Gastroesophageal sphincter (tissue), 4 donors: ENCODE measurements at regions not wholly inside any gene's neighbourhood (a gene's known extent, or its start where the extent isn't known, plus 50 kb on each side); places are given as distances from the start of the nearest gene placed in this dataset.

Experiments used
- ATAC-seq: fragments of 150-250 bp; one replicate; pipeline ENCODE4 v1.9.1; 2016; ENCODE audit warnings: mild to moderate bottlenecking, moderate library complexity
- H3K27ac ChIP-seq, 4 donors: fragments of 200-600 bp; sonication (generic) in 3 of 4; 1 replicate in 3 of 4; 2 replicates in 1 of 4; pipeline ENCODE4 v1.5.1; 2016 to 2019
- H3K27me3 ChIP-seq: fragments of 200-600 bp; sonication (generic); one replicate; pipeline ENCODE4 v1.5.1; 2019
- H3K36me3 ChIP-seq, 2 donors: fragments of 200-600 bp; sonication (generic); one replicate each; pipeline ENCODE4 v1.5.1; 2019; ENCODE audit warnings: control low read depth in 1 of 2
- H3K4me1 ChIP-seq, 3 donors: fragments of 200-600 bp; sonication (generic); 1 replicate in 2 of 3; 2 replicates in 1 of 3; pipeline ENCODE4 v1.5.1; 2016 to 2019; ENCODE audit warnings: control low read depth in 2 of 3
- H3K4me3 ChIP-seq, 2 donors: fragments of 200-600 bp; sonication (generic); one replicate each; pipeline ENCODE4 v1.5.1; 2019; ENCODE audit warnings: mild to moderate bottlenecking in 1 of 2, moderate library complexity in 1 of 2
- H3K9me3 ChIP-seq, 3 donors: fragments of 200-600 bp; sonication (generic); one replicate each; pipeline ENCODE4 v1.5.1; 2017 to 2019; ENCODE audit warnings: control low read depth in 2 of 3
- EP300 ChIP-seq: sonication (generic); formaldehyde crosslinking; IDR thresholded peaks from one replicate; pipeline ENCODE4 v1.6.1; 2017; ENCODE audit warnings: antibody characterized with exemption, mild to moderate bottlenecking
- POLR2A ChIP-seq, 2 donors: fragments of 450-650 bp; IDR thresholded peaks; one replicate each; pipeline ENCODE4 v1.6.1; 2017; ENCODE audit warnings: antibody characterized with exemption in 2 of 2, mild to moderate bottlenecking in 2 of 2, moderate library complexity in 1 of 2
- POLR2AphosphoS5 ChIP-seq: sonication (generic); formaldehyde crosslinking; IDR thresholded peaks from one replicate; pipeline ENCODE4 v1.6.1; 2017; ENCODE audit warnings: antibody characterized with exemption
- WGBS, 2 donors: methylation state at CpG; one replicate each; pipeline ENCODE4 v1.1.5; 2018; ENCODE audit warnings: low coverage in 1 of 2; 5-methylcytosine and 5-hydroxymethylcytosine counted together
- TF ChIP-seq, protein P1 (sequence below), 4 experiments: fragments of 200-600 bp in 2 of 4; fragments of 450-650 bp in 2 of 4; sonication (generic) in 1 of 4; IDR thresholded peaks; one replicate each; pipeline ENCODE4 v1.5.1; 2017 to 2019; ENCODE audit warnings: antibody characterized with exemption in 4 of 4, mild to moderate bottlenecking in 2 of 4, moderate library complexity in 2 of 4

DNA sequence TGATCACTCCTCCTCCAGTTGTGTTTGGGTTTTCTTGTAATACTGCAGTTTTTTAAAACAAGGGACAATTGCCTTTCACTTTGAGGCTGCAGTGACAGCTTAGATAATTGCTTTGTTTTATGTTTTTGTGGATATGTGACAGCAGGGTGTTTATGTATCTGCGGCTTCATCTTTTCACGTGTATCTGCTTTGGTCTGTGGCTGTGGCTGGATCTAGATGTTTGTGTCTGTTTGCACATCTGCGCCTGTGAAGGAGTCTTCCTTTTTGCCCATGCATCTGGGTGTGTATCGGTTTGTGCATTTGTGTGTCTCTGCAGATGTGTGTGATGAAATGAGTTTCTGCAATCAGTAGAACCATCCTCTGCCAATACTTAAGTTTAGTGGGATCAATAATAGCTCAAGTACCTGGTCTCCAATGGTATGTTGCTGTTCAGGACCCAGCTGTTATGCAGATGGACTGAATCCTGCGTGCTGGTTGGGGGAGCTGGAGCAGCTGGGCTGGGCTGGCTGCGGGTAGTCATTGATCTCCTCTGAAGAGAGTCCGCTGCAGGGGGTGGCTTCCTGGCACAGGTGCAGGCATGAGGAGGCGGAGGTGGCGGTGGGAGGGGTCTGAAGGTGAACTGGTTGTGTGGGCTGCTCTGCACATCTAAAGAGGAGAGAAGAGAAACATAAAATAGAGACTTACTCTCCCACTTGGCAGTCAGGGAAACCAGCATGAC is 390.3 kb downstream of the SH2D1A start:
- ATAC-seq = no peak
- no peaks in the 10 kb centered on the region for H3K36me3 ChIP-seq
- no peaks in the 10 kb centered on the region for H3K9me3 ChIP-seq
- H3K4me3 ChIP-seq = no peak overlapping the region
- H3K27ac ChIP-seq = no peak overlapping the region
- no peaks in the 10 kb centered on the region for H3K27me3 ChIP-seq
- 53 to 59% methylated on average over 4 of the region's 9 CpGs for WGBS, 2 donors
- TF ChIP-seq POLR2AphosphoS5 = no peak
- TF ChIP-seq, protein P1, sequence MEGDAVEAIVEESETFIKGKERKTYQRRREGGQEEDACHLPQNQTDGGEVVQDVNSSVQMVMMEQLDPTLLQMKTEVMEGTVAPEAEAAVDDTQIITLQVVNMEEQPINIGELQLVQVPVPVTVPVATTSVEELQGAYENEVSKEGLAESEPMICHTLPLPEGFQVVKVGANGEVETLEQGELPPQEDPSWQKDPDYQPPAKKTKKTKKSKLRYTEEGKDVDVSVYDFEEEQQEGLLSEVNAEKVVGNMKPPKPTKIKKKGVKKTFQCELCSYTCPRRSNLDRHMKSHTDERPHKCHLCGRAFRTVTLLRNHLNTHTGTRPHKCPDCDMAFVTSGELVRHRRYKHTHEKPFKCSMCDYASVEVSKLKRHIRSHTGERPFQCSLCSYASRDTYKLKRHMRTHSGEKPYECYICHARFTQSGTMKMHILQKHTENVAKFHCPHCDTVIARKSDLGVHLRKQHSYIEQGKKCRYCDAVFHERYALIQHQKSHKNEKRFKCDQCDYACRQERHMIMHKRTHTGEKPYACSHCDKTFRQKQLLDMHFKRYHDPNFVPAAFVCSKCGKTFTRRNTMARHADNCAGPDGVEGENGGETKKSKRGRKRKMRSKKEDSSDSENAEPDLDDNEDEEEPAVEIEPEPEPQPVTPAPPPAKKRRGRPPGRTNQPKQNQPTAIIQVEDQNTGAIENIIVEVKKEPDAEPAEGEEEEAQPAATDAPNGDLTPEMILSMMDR (IDR thresholded peaks at IDR 0.05) = no peak
- TF ChIP-seq POLR2A (IDR thresholded peaks at IDR 0.05) = no peak
- no peak for TF ChIP-seq EP300
- no peaks in the 10 kb centered on the region for H3K4me1 ChIP-seq

DNA sequence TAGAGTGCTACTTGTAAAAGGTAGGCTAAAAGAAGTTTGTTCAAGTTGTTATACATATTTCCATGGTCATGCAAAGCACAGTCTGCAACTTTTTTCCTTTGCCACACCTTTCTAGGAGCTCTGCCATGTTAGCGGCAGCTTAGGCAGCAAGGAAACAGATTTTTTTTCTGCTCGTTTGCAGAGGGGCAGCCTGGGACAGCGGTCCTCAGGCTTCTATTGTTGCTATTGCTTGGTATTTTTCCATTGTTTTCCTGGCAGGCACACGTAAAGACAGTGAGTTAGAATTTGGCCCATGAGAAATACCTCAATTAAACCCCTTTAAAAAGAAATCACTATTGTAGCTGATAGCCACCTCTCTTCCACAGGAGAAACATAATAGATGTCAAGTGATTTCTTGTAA is 391.4 kb downstream of the SH2D1A start:
- H3K36me3 ChIP-seq = no peaks in the 10 kb centered on the region
- ATAC-seq = no peak
- WGBS, 2 donors = 11 to 35% methylated on average over 2 to 4 of the region's 4 CpGs
- no peaks in the 10 kb centered on the region for H3K4me1 ChIP-seq
- H3K9me3 ChIP-seq = no peaks in the 10 kb centered on the region
- H3K27ac ChIP-seq = no peak overlapping the region
- no peaks in the 10 kb centered on the region for H3K27me3 ChIP-seq
- H3K4me3 ChIP-seq = no peak overlapping the region
- no peak for TF ChIP-seq POLR2A (IDR thresholded peaks at IDR 0.05)
- TF ChIP-seq EP300 = no peak
- TF ChIP-seq POLR2AphosphoS5 = no peak
- TF ChIP-seq, protein P1 (IDR thresholded peaks at IDR 0.05) = no peak

DNA sequence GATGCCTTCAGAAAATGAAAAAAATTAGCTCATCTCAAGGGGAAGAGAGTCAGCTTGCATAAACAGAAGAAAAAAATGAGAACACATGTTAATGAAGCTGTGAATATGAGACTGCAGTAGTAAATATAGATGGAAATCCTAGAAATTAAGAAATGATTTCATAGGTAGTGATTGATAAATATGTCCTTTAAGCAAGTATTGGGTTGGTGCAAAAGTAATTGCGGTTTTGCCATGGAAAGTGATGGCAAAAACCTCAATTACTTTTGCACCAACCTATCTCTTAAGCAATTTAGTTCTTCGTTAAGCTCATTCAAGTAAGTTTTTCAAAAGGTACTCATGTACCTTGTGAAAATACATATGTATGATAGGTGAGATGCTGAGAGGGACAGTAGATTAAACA is 400.9 kb downstream of the SH2D1A start:
- no peak for ATAC-seq
- Histone ChIP-seq H3K27ac (no peak overlapping the region), H3K36me3 (no peaks in the 10 kb centered on the region), H3K27me3 (no peaks in the 10 kb centered on the region), H3K9me3 (no peaks in the 10 kb centered on the region), H3K4me1 (no peaks in the 10 kb centered on the region), H3K4me3 (no peak overlapping the region)
- TF ChIP-seq EP300 = no peak
- TF ChIP-seq, protein P1 (IDR thresholded peaks at IDR 0.05) = no peak
- no peak for TF ChIP-seq POLR2A (IDR thresholded peaks at IDR 0.05)
- no peak for TF ChIP-seq POLR2AphosphoS5
- WGBS, 2 donors = 69 to 100% methylated on average over 2 of the region's 2 CpGs

DNA sequence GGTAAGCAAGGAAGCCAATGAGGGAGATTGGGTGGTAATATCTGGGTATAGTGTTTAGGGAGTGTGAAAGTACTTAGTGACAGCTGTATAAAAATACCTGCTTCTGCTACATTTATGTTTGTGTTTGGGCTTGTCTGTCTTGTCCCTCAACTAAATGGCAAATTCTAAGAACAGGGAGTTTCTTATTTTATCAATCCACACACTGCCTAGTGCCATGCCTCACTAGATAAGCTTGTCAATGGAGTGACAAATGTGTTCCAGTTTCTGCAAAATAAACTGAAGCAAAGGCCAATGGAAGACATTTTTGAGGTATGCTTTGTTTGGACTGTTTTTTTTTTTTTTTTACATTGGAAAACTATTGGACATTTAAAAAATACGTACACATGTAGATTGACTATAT is 418.0 kb downstream of the SH2D1A start:
- H3K9me3 ChIP-seq = no peaks in the 10 kb centered on the region
- no peaks in the 10 kb centered on the region for H3K4me1 ChIP-seq
- H3K27ac ChIP-seq = no peak overlapping the region
- 80 to 86% methylated on average over 1 of the region's 1 CpG for WGBS, 2 donors
- H3K27me3 ChIP-seq = no peaks in the 10 kb centered on the region
- TF ChIP-seq EP300 = no peak
- TF ChIP-seq POLR2AphosphoS5 = no peak
- no peak for TF ChIP-seq POLR2A (IDR thresholded peaks at IDR 0.05)
- TF ChIP-seq, protein P1 (IDR thresholded peaks at IDR 0.05) = no peak
- H3K36me3 ChIP-seq = no peaks in the 10 kb centered on the region
- no peak overlapping the region for H3K4me3 ChIP-seq
- no peak for ATAC-seq

DNA sequence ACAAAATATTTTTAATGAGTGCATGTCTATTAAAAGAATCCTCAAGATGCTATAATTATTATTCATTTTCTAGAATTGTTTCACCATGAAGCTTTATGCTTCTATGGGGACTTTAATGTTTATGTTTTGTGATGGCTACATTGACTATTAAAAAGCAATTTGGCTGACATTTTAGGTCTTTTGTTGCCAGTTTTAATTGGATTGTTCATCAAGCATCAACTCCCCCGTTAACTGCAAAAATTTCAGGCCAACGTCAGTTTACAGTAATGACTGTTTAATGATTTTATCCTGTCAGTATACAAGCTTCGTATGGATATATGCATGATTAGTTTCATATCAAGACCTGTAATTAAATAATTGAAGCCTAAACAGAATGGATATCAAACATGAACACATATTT is 422.8 kb downstream of the SH2D1A start:
- Histone ChIP-seq H3K36me3 (no peaks in the 10 kb centered on the region), H3K27me3 (no peaks in the 10 kb centered on the region), H3K27ac (no peak overlapping the region), H3K4me1 (no peaks in the 10 kb centered on the region), H3K9me3 (no peaks in the 10 kb centered on the region), H3K4me3 (no peak overlapping the region)
- TF ChIP-seq EP300 = no peak
- no peak for TF ChIP-seq POLR2A (IDR thresholded peaks at IDR 0.05)
- no peak for TF ChIP-seq POLR2AphosphoS5
- TF ChIP-seq, protein P1 (IDR thresholded peaks at IDR 0.05) = no peak
- no peak for ATAC-seq
- 36 to 53% methylated on average over 3 of the region's 3 CpGs for WGBS, 2 donors
